OCI-LY3 (cell line): ENCODE measurements at regions not wholly inside any gene's neighbourhood (a gene's known extent, or its start where the extent isn't known, plus 50 kb on each side); places are given as distances from the start of the nearest gene placed in this dataset.

Source experiments
- CTCF ChIP-seq: fragments of 200-600, 300-600 bp; sonication (generic); IDR thresholded peaks from 2 replicates; pipeline ENCODE4 v1.5.1; 2014; ENCODE audit warnings: antibody characterized with exemption, low read length, low read depth
- EZH2phosphoT487 ChIP-seq: fragments of 200-600 bp; shearing (Covaris generic); IDR thresholded peaks from 2 replicates; pipeline ENCODE4 v1.6.1; 2018; ENCODE audit warnings: antibody characterized with exemption, mixed run types, low read depth

GRCh38 chr12:131510431-131510830 lies 200.5 kb upstream of the SFSWAP start:
- TF ChIP-seq CTCF (no peak), EZH2phosphoT487 (no peak)
